ENCODE measurements at regions not wholly inside any gene's neighbourhood (a gene's known extent, or its start where the extent isn't known, plus 50 kb on each side); places are given as distances from the start of the nearest gene placed in this dataset.

DNA sequence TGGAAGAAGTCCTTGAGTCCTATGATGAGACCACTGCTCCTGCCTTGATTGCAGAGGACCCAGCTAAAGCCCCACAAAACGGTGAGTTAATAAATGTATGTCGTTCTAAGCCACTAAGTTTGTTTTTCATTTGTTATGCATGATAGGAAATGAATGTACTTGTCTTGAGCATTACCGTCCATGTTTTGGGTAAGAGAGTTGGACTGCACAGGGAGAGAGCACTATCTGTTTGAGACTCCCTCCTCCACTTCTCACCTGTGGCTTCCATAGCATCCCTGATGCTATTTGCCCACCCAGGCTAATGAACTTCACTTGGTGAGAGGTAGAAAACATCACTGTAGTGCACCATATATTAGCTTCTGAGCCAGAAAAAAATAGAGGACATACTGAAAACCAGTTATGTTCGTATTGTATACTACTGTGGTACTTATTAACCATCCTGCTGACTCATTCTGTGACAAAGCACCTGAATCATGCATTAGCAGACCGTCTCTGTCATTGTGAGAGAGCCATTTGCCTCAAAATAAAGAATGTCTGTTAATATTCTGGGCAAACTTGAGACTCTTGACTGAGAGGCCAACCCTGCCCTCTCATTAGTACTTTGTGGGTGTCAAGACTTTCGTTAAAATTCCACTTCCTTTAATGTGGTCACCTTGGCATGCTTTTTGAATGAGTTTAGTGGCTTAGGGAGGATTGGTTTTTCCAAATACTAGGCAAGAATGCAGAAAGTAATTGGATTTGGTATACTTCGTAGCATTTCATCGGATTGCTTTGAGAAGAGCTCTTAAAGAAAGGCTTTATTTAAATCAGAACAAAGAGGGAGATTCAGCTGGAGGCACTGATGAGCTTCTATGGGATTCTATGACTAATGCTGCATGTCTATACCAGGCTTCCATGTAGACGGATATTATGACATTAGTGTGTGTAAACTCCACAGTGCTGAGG is 99.3 kb upstream of the GRPR start:
- 79% methylated on average over 2 of the region's 9 CpGs for WGBS (ENCODE audit: insufficient coverage)
- H3K27ac ChIP-seq (ENCODE audit: low read length), result no peak overlapping the region
- no peaks in the 10 kb centered on the region for H3K4me1 ChIP-seq (ENCODE audit: control insufficient read depth, insufficient read depth, low read length)

DNA sequence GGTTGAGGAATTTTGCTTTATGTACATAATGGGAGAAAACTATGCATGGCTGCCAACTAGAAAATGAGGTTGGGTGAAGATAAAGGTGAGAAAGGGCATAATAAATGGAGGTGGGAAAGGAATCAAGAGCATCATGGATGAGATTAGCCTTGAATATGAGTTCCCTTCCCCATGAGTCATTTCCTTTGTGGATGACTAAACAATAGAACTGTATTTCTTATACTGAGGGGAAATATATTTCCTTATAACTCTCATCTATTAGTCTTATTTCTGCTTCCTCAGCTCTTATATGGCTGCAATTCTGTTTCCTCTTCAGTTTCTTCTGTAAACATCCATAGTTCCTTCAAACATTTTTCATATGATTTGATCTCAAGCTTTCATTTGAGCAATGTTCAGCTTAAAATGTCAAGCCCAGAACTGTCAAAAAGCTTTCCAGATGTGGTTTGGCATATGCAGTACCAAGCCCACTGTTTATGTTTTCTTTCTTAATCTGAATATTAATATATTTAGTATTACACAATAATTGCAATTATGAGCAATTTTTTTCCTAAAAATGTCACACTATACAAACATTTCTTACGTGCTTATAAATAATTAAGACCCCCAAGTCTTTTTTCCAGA is 100.7 kb upstream of the GRPR start:
- Histone ChIP-seq H3K4me1 (ENCODE audit: control insufficient read depth, insufficient read depth, low read length) (no peaks in the 10 kb centered on the region), H3K36me3 (ENCODE audit: control insufficient read depth, insufficient read depth, low read length) (no peaks in the 10 kb centered on the region), H3K27ac (ENCODE audit: low read length) (no peak overlapping the region), H3K4me3 (ENCODE audit: low read length) (no peak overlapping the region), H3K27me3 (ENCODE audit: control insufficient read depth, insufficient read depth, low read length) (peaks cover 16% of the 10 kb centered on the region), H3K9me3 (replicated peaks; ENCODE audit: control insufficient read depth, low read depth, low read length) (no peaks in the 10 kb centered on the region)
- WGBS (ENCODE audit: insufficient coverage), result no CpG with 5 or more reads among the region's 1 CpG
- no peak for DNase-seq

More for the DNA sequence above, 99.3 kb upstream of the GRPR start:
- no peak overlapping the region for H3K4me3 ChIP-seq (ENCODE audit: low read length)
- no peaks in the 10 kb centered on the region for H3K9me3 ChIP-seq (replicated peaks; ENCODE audit: control insufficient read depth, low read depth, low read length)
- H3K27me3 ChIP-seq (ENCODE audit: control insufficient read depth, insufficient read depth, low read length), result peaks cover 20% of the 10 kb centered on the region
- no peaks in the 10 kb centered on the region for H3K36me3 ChIP-seq (ENCODE audit: control insufficient read depth, insufficient read depth, low read length)
- DNase-seq, result no peak

DNA sequence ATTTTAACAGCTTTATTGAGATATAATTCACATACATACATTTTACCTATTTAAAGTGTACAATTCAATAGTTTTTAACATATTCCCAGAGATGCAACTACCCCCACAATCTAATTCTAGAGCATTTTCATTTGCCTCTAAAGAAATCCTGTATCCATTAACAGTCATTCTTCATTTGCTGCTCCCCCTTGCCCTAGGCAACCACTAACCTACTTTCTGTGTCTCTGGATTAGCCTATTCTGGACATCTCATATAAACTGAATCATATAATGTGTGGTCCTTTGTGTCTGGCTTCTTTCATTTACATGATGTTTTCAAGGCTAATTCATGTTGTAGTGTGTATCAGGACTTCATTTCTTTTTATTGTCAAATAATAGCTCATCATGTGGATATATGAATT is 105.1 kb upstream of the GRPR start:
- Histone ChIP-seq H3K4me3 (ENCODE audit: low read length) (no peak overlapping the region), H3K27me3 (ENCODE audit: control insufficient read depth, insufficient read depth, low read length) (peaks cover 10% of the 10 kb centered on the region), H3K9me3 (replicated peaks; ENCODE audit: control insufficient read depth, low read depth, low read length) (no peaks in the 10 kb centered on the region), H3K4me1 (ENCODE audit: control insufficient read depth, insufficient read depth, low read length) (no peaks in the 10 kb centered on the region), H3K36me3 (ENCODE audit: control insufficient read depth, insufficient read depth, low read length) (no peaks in the 10 kb centered on the region), H3K27ac (ENCODE audit: low read length) (no peak overlapping the region)
- no peak for DNase-seq

DNA sequence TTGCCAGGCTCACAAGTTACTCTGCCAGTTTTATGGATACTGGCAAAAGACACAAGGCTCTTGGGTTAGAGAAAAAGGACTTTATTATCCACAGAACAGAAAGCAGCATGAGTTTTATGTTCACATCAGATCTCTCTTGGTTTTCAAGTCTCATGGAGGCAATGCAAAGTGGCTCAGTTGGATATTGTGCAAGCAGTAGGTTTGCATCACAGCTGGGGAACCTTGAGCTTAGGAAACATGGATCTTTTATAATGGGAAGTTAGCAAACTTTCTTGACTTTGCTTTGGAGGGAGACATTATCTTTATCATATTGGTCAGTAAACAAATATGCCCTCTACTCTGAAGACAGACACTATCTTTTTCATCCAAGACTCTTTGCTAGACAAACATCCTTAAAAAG is 109.2 kb upstream of the GRPR start:
- Histone ChIP-seq H3K9me3 (replicated peaks; ENCODE audit: control insufficient read depth, low read depth, low read length) (no peaks in the 10 kb centered on the region), H3K27me3 (ENCODE audit: control insufficient read depth, insufficient read depth, low read length) (peaks cover 13% of the 10 kb centered on the region), H3K4me1 (ENCODE audit: control insufficient read depth, insufficient read depth, low read length) (no peaks in the 10 kb centered on the region), H3K27ac (ENCODE audit: low read length) (no peak overlapping the region), H3K4me3 (ENCODE audit: low read length) (no peak overlapping the region), H3K36me3 (ENCODE audit: control insufficient read depth, insufficient read depth, low read length) (no peaks in the 10 kb centered on the region)
- DNase-seq, result no peak

DNA sequence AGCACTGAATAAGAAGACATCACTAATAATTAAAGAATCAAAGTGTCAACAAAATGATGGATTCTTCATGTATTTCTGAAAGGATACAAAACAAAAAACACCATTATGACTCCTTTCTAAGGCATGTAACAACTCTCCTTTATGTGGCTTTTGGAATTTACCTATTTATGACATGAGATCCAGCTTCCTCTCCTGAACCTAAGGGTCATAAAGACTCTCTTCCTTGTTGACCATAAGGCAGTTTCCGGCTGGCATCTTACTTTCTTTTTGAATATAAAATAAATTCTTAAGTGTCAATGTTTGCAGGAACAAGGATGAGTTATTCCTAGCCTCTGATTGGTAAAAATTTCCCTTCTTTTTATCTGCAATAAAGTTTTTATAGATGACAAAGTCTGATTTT is 111.1 kb upstream of the GRPR start:
- DNase-seq, result no peak
- Histone ChIP-seq H3K4me3 (ENCODE audit: low read length) (no peak overlapping the region), H3K36me3 (ENCODE audit: control insufficient read depth, insufficient read depth, low read length) (no peaks in the 10 kb centered on the region), H3K9me3 (replicated peaks; ENCODE audit: control insufficient read depth, low read depth, low read length) (no peaks in the 10 kb centered on the region), H3K27me3 (ENCODE audit: control insufficient read depth, insufficient read depth, low read length) (peaks cover 16% of the 10 kb centered on the region), H3K4me1 (ENCODE audit: control insufficient read depth, insufficient read depth, low read length) (no peaks in the 10 kb centered on the region), H3K27ac (ENCODE audit: low read length) (no peak overlapping the region)
- WGBS (ENCODE audit: insufficient coverage), result no CpG with 5 or more reads among the region's 1 CpG

DNA sequence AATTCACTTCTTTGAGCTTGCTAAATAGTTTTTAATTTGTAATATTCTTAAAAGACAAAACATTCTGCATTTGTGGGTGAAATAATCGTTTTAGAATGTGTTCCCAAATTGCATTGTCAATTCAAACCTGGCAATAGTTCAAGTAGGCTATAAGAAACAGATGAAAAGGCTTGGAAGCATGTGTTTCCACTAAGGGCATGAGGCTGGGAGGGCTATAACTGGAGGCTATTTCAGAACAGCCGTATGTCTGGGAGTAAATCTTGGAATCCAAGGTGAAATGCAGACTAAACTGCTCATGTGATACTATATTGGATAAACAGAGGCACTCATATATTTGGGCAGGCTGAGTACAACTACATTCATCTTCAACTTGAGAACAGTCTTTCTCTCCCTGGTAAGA is 117.4 kb upstream of the GRPR start:
- WGBS (ENCODE audit: insufficient coverage), result 22% methylated on average over 1 of the region's 2 CpGs
- no peak overlapping the region for H3K4me3 ChIP-seq (ENCODE audit: low read length)
- DNase-seq, result peak; percentile 22
- peaks cover 22% of the 10 kb centered on the region for H3K27me3 ChIP-seq (ENCODE audit: control insufficient read depth, insufficient read depth, low read length)
- H3K36me3 ChIP-seq (ENCODE audit: control insufficient read depth, insufficient read depth, low read length), result no peaks in the 10 kb centered on the region
- no peaks in the 10 kb centered on the region for H3K4me1 ChIP-seq (ENCODE audit: control insufficient read depth, insufficient read depth, low read length)
- no peak overlapping the region for H3K27ac ChIP-seq (ENCODE audit: low read length)
- H3K9me3 ChIP-seq (replicated peaks; ENCODE audit: control insufficient read depth, low read depth, low read length), result no peaks in the 10 kb centered on the region

DNA sequence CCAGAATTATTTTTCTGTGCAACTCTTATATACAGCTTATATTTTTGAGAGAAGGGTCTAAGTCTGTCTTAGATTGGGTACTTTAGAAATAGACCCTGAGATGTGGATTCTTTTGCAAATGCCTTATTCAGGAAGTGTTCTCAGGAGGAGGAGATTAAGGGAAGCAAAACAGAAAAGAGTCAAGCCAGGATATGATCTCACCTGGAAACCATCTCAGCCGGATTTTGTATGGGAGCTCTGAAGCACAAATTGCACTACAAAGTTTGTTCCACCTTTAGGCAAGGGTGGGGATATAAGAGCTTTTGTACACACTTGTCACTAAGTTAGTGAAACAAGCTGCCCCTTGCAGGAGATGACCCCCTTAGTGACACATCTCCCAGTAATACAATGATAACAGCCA is 121.2 kb upstream of the GRPR start:
- WGBS (ENCODE audit: insufficient coverage), result no CpG with 5 or more reads among the region's 1 CpG
- peaks cover 15% of the 10 kb centered on the region for H3K27me3 ChIP-seq (ENCODE audit: control insufficient read depth, insufficient read depth, low read length)
- H3K4me1 ChIP-seq (ENCODE audit: control insufficient read depth, insufficient read depth, low read length), result no peaks in the 10 kb centered on the region
- H3K4me3 ChIP-seq (ENCODE audit: low read length), result no peak overlapping the region
- H3K27ac ChIP-seq (ENCODE audit: low read length), result no peak overlapping the region
- no peaks in the 10 kb centered on the region for H3K9me3 ChIP-seq (replicated peaks; ENCODE audit: control insufficient read depth, low read depth, low read length)
- DNase-seq, result peak; percentile 7
- no peaks in the 10 kb centered on the region for H3K36me3 ChIP-seq (ENCODE audit: control insufficient read depth, insufficient read depth, low read length)

DNA sequence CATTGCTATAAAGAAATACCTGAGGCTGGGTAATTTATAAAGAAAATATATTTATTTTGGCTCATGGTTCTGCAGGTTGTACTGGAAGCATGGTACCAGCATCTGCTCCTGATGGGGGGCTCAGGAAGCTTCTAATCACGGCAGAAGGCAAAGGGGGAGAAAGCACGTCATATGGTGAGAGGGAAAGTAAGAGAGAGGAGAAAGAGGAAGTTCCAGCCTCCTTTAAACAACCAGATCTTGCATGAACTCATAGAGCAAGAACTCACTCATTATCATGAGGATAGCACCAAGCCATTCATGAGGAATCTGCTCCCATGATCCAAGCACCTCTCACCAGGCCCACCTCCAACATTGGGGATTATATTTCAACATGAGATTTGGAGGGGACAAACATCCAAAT is 125.0 kb upstream of the GRPR start:
- H3K9me3 ChIP-seq (replicated peaks; ENCODE audit: control insufficient read depth, low read depth, low read length), result no peaks in the 10 kb centered on the region
- H3K27me3 ChIP-seq (ENCODE audit: control insufficient read depth, insufficient read depth, low read length), result peaks cover 2% of the 10 kb centered on the region
- DNase-seq, result no peak
- WGBS (ENCODE audit: insufficient coverage), result no CpG with 5 or more reads among the region's 2 CpGs
- no peaks in the 10 kb centered on the region for H3K4me1 ChIP-seq (ENCODE audit: control insufficient read depth, insufficient read depth, low read length)
- no peak overlapping the region for H3K27ac ChIP-seq (ENCODE audit: low read length)
- no peaks in the 10 kb centered on the region for H3K36me3 ChIP-seq (ENCODE audit: control insufficient read depth, insufficient read depth, low read length)
- H3K4me3 ChIP-seq (ENCODE audit: low read length), result no peak overlapping the region

DNA sequence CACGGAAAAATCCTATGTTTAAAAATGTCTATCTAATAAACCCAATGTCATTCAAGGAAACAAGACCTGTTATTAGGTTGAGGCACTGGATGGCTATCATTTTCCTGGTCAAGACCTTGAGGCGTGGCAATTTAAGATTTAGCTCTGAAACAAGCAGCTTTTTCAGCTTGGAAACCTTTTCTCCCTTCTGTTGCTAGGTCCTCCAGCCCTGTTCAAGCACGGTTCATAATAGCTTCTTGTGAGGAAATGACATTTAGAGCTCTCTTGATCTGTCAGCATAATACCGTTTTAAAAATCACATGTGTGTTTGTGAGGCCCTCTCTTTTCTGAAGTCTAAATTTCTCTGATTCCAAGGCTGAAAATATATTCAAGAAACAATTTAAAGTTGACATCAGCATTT is 133.6 kb upstream of the GRPR start:
- DNase-seq, result peak; percentile 12
- no peaks in the 10 kb centered on the region for H3K9me3 ChIP-seq (replicated peaks; ENCODE audit: control insufficient read depth, low read depth, low read length)
- no peak overlapping the region for H3K4me3 ChIP-seq (ENCODE audit: low read length)
- H3K27me3 ChIP-seq (ENCODE audit: control insufficient read depth, insufficient read depth, low read length), result peaks cover 15% of the 10 kb centered on the region
- no peaks in the 10 kb centered on the region for H3K4me1 ChIP-seq (ENCODE audit: control insufficient read depth, insufficient read depth, low read length)
- H3K36me3 ChIP-seq (ENCODE audit: control insufficient read depth, insufficient read depth, low read length), result no peaks in the 10 kb centered on the region
- H3K27ac ChIP-seq (ENCODE audit: low read length), result peak overlapping the region; percentile 31
- WGBS (ENCODE audit: insufficient coverage), result 33% methylated on average over 1 of the region's 4 CpGs

DNA sequence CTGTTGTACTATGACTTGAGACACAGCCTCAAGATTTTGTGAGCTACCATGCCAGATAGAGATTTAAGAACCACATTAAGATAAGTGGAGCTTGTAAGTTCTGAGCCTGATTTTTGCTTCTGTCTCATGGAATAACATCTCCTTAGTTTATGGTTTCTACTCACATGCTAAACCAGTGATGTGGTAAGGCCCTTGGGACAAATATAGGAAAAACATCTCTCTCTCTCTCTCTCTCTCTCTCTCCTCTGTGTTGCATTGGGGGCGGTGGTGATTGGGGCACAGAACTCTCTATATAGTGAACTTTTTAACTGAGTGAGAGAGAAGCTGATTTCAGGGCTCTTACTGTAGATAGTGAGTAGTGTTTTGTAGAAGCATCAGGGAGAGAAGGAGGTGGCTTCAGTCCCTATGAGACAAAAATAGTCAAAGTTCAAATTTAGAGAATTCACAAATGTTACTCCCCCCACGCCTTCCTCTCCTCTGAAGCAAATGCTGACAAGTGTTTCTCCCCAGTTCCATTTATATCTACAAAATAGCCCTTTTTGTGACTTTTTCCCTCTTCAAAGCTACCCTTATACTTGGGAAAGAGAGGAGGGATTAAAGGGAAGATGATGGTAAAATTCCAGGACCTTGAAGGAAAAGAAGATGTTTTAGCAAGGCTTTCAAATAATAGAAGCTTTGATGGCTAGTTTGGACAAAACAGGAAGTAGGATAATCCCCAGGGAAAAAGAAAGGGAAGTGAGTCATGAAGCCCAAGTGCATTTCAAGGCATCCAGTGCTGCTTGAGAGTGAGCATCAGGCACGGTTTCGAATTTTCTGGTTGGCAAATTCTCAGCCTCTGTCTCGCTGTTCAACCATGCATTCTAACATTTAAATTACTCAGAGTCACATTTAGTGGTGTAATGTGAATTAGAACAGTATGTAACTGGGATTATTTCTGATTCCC is 134.3 kb upstream of the AP1S2 start:
- Histone ChIP-seq H3K27me3 (ENCODE audit: control insufficient read depth, insufficient read depth, low read length) (peaks cover 15% of the 10 kb centered on the region), H3K4me1 (ENCODE audit: control insufficient read depth, insufficient read depth, low read length) (no peaks in the 10 kb centered on the region), H3K36me3 (ENCODE audit: control insufficient read depth, insufficient read depth, low read length) (no peaks in the 10 kb centered on the region), H3K4me3 (ENCODE audit: low read length) (no peak overlapping the region), H3K27ac (ENCODE audit: low read length) (peak overlapping the region; percentile 59), H3K9me3 (replicated peaks; ENCODE audit: control insufficient read depth, low read depth, low read length) (no peaks in the 10 kb centered on the region)
- no CpG with 5 or more reads among the region's 5 CpGs for WGBS (ENCODE audit: insufficient coverage)
- DNase-seq, result peak; percentile 45

Data from muscle of leg (tissue), 3 donors.